IMR-90 (cell line): ENCODE measurements at regions not wholly inside any gene's neighbourhood (a gene's known extent, or its start where the extent isn't known, plus 50 kb on each side); places are given as distances from the start of the nearest gene placed in this dataset.

ENCODE experiments used
- ATAC-seq: fragments of 200-7000 bp; cut with Tn5 transposase; 2 replicates; pipeline ENCODE4 v1.9.1; 2020; ENCODE audit warnings: low read depth, mild to moderate bottlenecking, moderate library complexity
- BruUV-seq: library from RNA; stranded (reverse); fragments of 400-500 nt; replicated peaks from 2 replicates; lab custom pipeline; 2021; lab: Mats Ljungman, UMichigan
- CTCF ChIA-PET: fragments of 300-600 bp; formaldehyde crosslinking; extraction: SDS; loops from one replicate; lab custom pipeline; 2021; ENCODE audit warnings: antibody characterized with exemption; lab: Yijun Ruan, JAX
- POLR2A ChIA-PET: fragments of 300-600 bp; sonication (Branson Sonifier 250); formaldehyde crosslinking; loops from one replicate; lab custom pipeline; 2022; ENCODE audit warnings: antibody characterized with exemption; ENCODE audit not compliant: unreplicated experiment; lab: Charles Lee
- DNase-seq: peaks from one replicate; pipeline ENCODE4 v3.0.0; 2013
- H2AFZ ChIP-seq: replicated peaks from 2 replicates; pipeline ENCODE3; 2013; ENCODE audit warnings: low read length, mild to moderate bottlenecking; ENCODE audit not compliant: poor library complexity
- H2AK5ac ChIP-seq: 2 replicates; pipeline ENCODE4 v1.6.1; 2013; ENCODE audit warnings: low read depth, low read length, inconsistent platforms
- H2AK9ac ChIP-seq: replicated peaks from 2 replicates; pipeline ENCODE3; 2013; ENCODE audit warnings: mild to moderate bottlenecking, low read depth, low read length, moderate library complexity; ENCODE audit not compliant: poor library complexity
- H2BK120ac ChIP-seq: 2 replicates; pipeline ENCODE4 v1.6.1; 2013; ENCODE audit warnings: low read depth, low read length, inconsistent platforms
- H2BK15ac ChIP-seq: 3 replicates; pipeline ENCODE4 v1.6.1; 2013; ENCODE audit warnings: low read depth, low read length, inconsistent platforms
- H2BK20ac ChIP-seq: 2 replicates; pipeline ENCODE4 v1.6.1; 2013; ENCODE audit warnings: low read depth, mild to moderate bottlenecking, inconsistent platforms, low read length, moderate library complexity
- H2BK5ac ChIP-seq: 2 replicates; pipeline ENCODE4 v1.6.1; 2013; ENCODE audit warnings: mild to moderate bottlenecking, low read depth, low read length, inconsistent platforms; ENCODE audit not compliant: poor library complexity, severe bottlenecking
- H3K14ac ChIP-seq: replicated peaks from 2 replicates; pipeline ENCODE4 v1.6.1; 2013; ENCODE audit warnings: low read depth, low read length, inconsistent platforms
- H3K18ac ChIP-seq: 2 replicates; pipeline ENCODE4 v1.6.1; 2013; ENCODE audit warnings: low read depth, low read length, control low read depth
- H3K23ac ChIP-seq: 2 replicates; pipeline ENCODE4 v1.6.1; 2013; ENCODE audit warnings: low read depth, low read length, inconsistent platforms
- H3K27ac ChIP-seq: 2 replicates; pipeline ENCODE4 v1.5.1; 2013; ENCODE audit warnings: mild to moderate bottlenecking, control low read depth, low read length; ENCODE audit not compliant: insufficient read depth
- H3K27me3 ChIP-seq: 2 replicates; pipeline ENCODE4 v1.6.1; 2013; ENCODE audit warnings: low read length; ENCODE audit not compliant: control insufficient read depth, insufficient read depth
- H3K36me3 ChIP-seq: 2 replicates; pipeline ENCODE4 v1.6.1; 2013; ENCODE audit warnings: low read length, mixed read lengths; ENCODE audit not compliant: control insufficient read depth, insufficient read depth
- H3K4ac ChIP-seq: 2 replicates; pipeline ENCODE4 v1.6.1; 2013; ENCODE audit warnings: low read depth, low read length, inconsistent platforms
- H3K4me1 ChIP-seq: 2 replicates; pipeline ENCODE4 v1.6.1; 2013; ENCODE audit warnings: low read length, mixed read lengths; ENCODE audit not compliant: control insufficient read depth, insufficient read depth
- H3K4me2 ChIP-seq: 2 replicates; pipeline ENCODE4 v1.6.1; 2013; ENCODE audit warnings: low read depth, mild to moderate bottlenecking, control low read depth, low read length, moderate library complexity
- H3K4me3 ChIP-seq: 2 replicates; pipeline ENCODE4 v1.5.1; 2013; ENCODE audit warnings: low read depth, mild to moderate bottlenecking, control low read depth, low read length, moderate library complexity; ENCODE audit not compliant: insufficient read depth
- H3K56ac ChIP-seq: 2 replicates; pipeline ENCODE4 v1.6.1; 2013; ENCODE audit warnings: low read length, inconsistent platforms; ENCODE audit not compliant: insufficient read depth; ENCODE audit errors: extremely low read depth
- H3K79me1 ChIP-seq, 2 experiments: 2 replicates each; pipeline ENCODE4 v1.6.1; 2013; ENCODE audit warnings: low read length in 2 of 2, inconsistent platforms in 1 of 2, low read depth in 1 of 2
- H3K9ac ChIP-seq: 2 replicates; pipeline ENCODE4 v1.6.1; 2013; ENCODE audit warnings: low read depth, low read length, control low read depth
- H3K9me1 ChIP-seq: 2 replicates; pipeline ENCODE4 v1.6.1; 2013; ENCODE audit warnings: low read length, inconsistent platforms; ENCODE audit not compliant: insufficient read depth
- H3K9me3 ChIP-seq: 2 replicates; pipeline ENCODE4 v1.6.1; 2013; ENCODE audit warnings: low read length; ENCODE audit not compliant: control insufficient read depth, insufficient read depth
- H4K20me1 ChIP-seq: 2 replicates; pipeline ENCODE4 v1.6.1; 2013; ENCODE audit warnings: low read length, inconsistent platforms; ENCODE audit not compliant: insufficient read depth
- H4K5ac ChIP-seq: 2 replicates; pipeline ENCODE4 v1.6.1; 2013; ENCODE audit warnings: mild to moderate bottlenecking, low read depth, low read length, control low read depth
- H4K8ac ChIP-seq, 2 experiments: 2 replicates each; pipeline ENCODE4 v1.6.1; 2013; ENCODE audit warnings: low read depth in 2 of 2, low read length in 2 of 2, control low read depth in 1 of 2, inconsistent platforms in 1 of 2
- H4K91ac ChIP-seq: 2 replicates; pipeline ENCODE4 v1.6.1; 2013; ENCODE audit warnings: low read depth, low read length, inconsistent platforms; ENCODE audit not compliant: insufficient read depth
- NFE2L2 ChIP-seq: fragments of 150-350 bp; IDR thresholded peaks from 2 replicates; pipeline ENCODE4 v1.6.1; 2016; ENCODE audit warnings: low read depth, mild to moderate bottlenecking, low read length
- RFX5 ChIP-seq: IDR thresholded peaks from 2 replicates; pipeline ENCODE4 v1.8.0; 2012; ENCODE audit warnings: low read depth, mild to moderate bottlenecking, low read length, moderate library complexity
- WGBS, 2 experiments: methylation state at CpG; one replicate each; pipeline versions ENCODE4 v1.1.5 to v1.1.7; 2013; ENCODE audit warnings: missing lambda C conversion rate in 2 of 2; ENCODE audit not compliant: insufficient read length in 1 of 2; ENCODE audit errors: extremely low coverage in 2 of 2; 5-methylcytosine and 5-hydroxymethylcytosine counted together
- dilution Hi-C: fragments of 300-500 bp; cut with HindIII; formaldehyde crosslinking; loops from one replicate; pipeline ENCODE4 v1.14.3; 2018; ENCODE audit warnings: low sequenced_read_pairs; ENCODE audit not compliant: unreplicated experiment
- in situ Hi-C: fragments of 300-500 bp; cut with MboI; formaldehyde crosslinking; loops from 3 replicates; pipeline ENCODE4 v1.14.3; 2019; ENCODE audit warnings: low sequenced_read_pairs, inconsistent platforms, mixed read lengths
- intact Hi-C: fragments of 100-400 bp; cut with micrococcal nuclease; formaldehyde crosslinking; loops from 2 replicates; pipeline ENCODE4 v1.10.0; 2022

GRCh38 chr1:13930151-13930550 lies 230.2 kb downstream of the PRDM2 start:
- Histone ChIP-seq H2AK9ac (no peak overlapping the region), H4K91ac (no peak overlapping the region), H4K20me1 (no peaks in the 10 kb centered on the region), H3K56ac (no peak overlapping the region), H4K8ac (no peak overlapping the region), H2AK5ac (no peak overlapping the region), H3K4me1 (no peaks in the 10 kb centered on the region), H3K14ac (no peak overlapping the region), H2BK5ac (no peak overlapping the region), H3K9ac (no peak overlapping the region), H4K5ac (no peak overlapping the region), H3K18ac (no peak overlapping the region), H3K36me3 (no peaks in the 10 kb centered on the region), H3K23ac (no peak overlapping the region), H2BK20ac (no peak overlapping the region), H3K9me3 (peaks cover 20% of the 10 kb centered on the region), H2AFZ (no peak overlapping the region), H3K9me1 (no peaks in the 10 kb centered on the region), H3K79me1 (no peaks in the 10 kb centered on the region), H3K27ac (no peak overlapping the region), H3K4ac (no peak overlapping the region), H3K4me2 (no peak overlapping the region), H2BK15ac (no peak overlapping the region), H2BK120ac (no peak overlapping the region), H3K4me3 (no peak overlapping the region), H3K27me3 (no peaks in the 10 kb centered on the region)
- DNase-seq, result no peak
- in situ Hi-C loops, result no loop called here
- intact Hi-C loops, result no loop called here
- dilution Hi-C loops, result no loop called here
- TF ChIP-seq RFX5, result no peak
- no peak for TF ChIP-seq NFE2L2
- no TSS peak for BruUV-seq
- no CpG with 5 or more reads among the region's 3 CpGs for WGBS, 2 experiments
- ChIA-PET CTCF (no interaction called here), POLR2A (no interaction called here)
- ATAC-seq, result no peak
